Neural crest cell (in vitro differentiated cells): ENCODE measurements at regions not wholly inside any gene's neighbourhood (a gene's known extent, or its start where the extent isn't known, plus 50 kb on each side); places are given as distances from the start of the nearest gene placed in this dataset.

Source experiments
- DNase-seq: peaks from one replicate; pipeline ENCODE4 v3.0.0; 2021; ENCODE audit warnings: low read depth, mixed read lengths, low spot score
- H3K27ac Mint-ChIP-seq: one replicate; pipeline ENCODE4 v1.8.0; 2021; ENCODE audit warnings: mild to moderate bottlenecking, mixed read lengths; ENCODE audit not compliant: unreplicated experiment
- H3K27me3 Mint-ChIP-seq: 2 replicates; pipeline ENCODE4 v1.8.0; 2021; ENCODE audit warnings: low read depth, mild to moderate bottlenecking, mixed read lengths
- H3K36me3 Mint-ChIP-seq: 2 replicates; pipeline ENCODE4 v1.8.0; 2021; ENCODE audit warnings: low read depth, mild to moderate bottlenecking, mixed read lengths
- H3K4me1 Mint-ChIP-seq: 2 replicates; pipeline ENCODE4 v1.8.0; 2021; ENCODE audit warnings: mixed read lengths
- H3K4me3 Mint-ChIP-seq: one replicate; pipeline ENCODE4 v1.8.0; 2021; ENCODE audit warnings: mild to moderate bottlenecking, mixed read lengths
- H3K9me3 Mint-ChIP-seq: 2 replicates; pipeline ENCODE4 v1.8.0; 2021; ENCODE audit warnings: mixed read lengths
- CTCF ChIP-seq: fragments of 200-600 bp; sonication (generic); conservative IDR thresholded peaks from 2 replicates; pipeline ENCODE4 v1.5.0; 2021; ENCODE audit warnings: antibody characterized with exemption, mild to moderate bottlenecking

DNA sequence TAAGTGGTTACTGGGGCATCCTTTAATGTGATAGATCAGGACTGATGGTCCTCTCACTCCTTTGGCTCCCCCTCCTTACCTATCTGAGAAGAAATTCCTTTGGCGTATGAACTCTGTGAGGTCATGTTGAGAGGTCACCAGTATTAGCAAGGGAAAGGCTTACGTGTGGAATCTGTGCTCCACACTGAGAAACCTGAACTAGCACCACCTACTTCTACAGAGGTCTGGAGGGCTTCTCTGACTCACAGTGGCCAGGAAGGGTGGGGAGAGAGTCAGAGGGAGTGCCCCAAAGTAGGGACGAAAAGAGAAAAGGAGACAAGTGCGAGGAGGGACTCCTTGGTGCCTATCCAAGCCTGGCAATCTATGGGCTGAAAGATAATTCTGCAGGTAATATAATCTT is 348.6 kb downstream of the TNS1 start:
- Mint-ChIP-seq H3K36me3 (no peaks in the 10 kb centered on the region), H3K27me3 (no peaks in the 10 kb centered on the region), H3K27ac (no peak overlapping the region), H3K9me3 (no peaks in the 10 kb centered on the region), H3K4me3 (no peak overlapping the region), H3K4me1 (peaks cover 13% of the 10 kb centered on the region)
- no peak for TF ChIP-seq CTCF
- no peak for DNase-seq

DNA sequence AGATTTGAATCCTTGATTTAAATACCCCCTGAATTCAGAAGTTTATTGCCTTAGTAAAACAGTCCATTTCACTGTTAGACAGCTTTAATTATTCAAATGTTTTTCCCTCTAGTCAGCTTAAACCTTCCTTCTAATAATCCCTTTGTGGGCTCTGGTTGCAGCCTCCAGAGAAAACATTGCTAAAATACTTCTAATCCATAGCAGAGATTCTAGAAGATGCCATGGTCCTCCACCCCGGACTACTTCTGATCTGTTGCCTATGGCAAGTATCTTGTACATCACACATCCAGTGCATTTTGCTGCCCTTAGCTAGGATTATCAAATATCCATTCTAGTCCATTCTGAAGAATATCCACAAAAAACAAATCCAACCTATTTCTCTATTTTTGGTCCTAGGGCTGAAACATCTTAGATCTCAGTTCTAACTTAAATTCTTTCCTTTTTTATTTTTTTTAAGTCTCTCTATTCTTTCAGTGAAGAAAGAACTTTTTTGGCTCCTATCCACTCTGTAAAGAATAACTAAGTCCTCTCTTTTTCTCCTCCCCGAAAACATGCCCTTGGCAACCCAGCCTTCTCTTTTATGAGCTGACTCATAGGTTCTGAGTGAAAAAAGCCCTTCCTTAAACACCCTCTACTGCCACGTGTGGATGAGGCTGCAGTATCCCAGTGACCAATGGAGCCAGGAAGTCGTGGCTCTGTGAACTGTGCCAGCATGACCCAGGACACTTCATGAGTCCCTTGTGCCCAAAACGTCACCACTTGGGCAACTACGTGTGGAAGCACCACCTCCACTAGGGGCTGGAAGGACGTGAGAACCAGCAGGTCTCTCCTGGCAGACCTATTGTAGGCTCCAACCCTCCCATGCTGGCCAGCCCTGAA is 349.8 kb downstream of the TNS1 start:
- Mint-ChIP-seq H3K9me3 (no peaks in the 10 kb centered on the region), H3K4me3 (no peak overlapping the region), H3K4me1 (peaks cover 13% of the 10 kb centered on the region), H3K27ac (no peak overlapping the region), H3K27me3 (no peaks in the 10 kb centered on the region), H3K36me3 (no peaks in the 10 kb centered on the region)
- TF ChIP-seq CTCF: no peak
- no peak for DNase-seq

DNA sequence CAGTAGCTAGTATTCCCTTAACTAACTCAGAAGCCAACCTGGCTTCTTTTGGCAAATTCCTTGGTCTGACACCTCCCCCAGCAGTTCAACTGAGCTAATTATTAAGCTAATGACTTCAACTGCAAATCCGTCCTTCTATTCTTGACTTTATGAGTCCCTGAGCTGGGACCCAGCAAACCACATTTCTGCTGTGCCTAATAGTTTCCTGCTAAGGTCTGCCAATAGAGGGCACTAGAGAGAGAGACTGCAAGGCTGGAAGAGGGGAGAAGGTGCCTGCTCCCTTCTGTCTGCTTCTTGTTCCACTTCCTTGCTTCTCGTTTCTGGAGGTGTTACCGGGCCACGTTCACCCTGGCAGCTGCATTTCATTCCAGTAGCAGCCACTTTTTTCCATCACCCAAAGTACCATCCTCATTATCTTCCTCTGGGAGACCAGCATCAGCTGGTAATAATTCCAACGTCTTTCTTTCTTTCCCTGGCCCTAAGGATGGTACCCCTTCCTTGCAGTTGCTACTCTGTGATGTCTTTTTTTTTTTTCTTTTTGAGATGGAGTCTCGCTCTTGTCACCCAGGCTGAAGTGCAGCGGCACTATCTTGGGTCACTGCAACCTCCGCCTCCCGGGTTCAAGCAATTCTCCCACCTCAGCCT is 352.0 kb downstream of the TNS1 start:
- H3K4me1 Mint-ChIP-seq: peaks cover 13% of the 10 kb centered on the region
- H3K9me3 Mint-ChIP-seq: no peaks in the 10 kb centered on the region
- H3K27ac Mint-ChIP-seq: no peak overlapping the region
- no peaks in the 10 kb centered on the region for H3K27me3 Mint-ChIP-seq
- TF ChIP-seq CTCF: peak; percentile 74
- H3K36me3 Mint-ChIP-seq: no peaks in the 10 kb centered on the region
- DNase-seq: peak; percentile 44
- no peak overlapping the region for H3K4me3 Mint-ChIP-seq

GRCh38 chr2:217650229-217650628 is 352.6 kb downstream of the TNS1 start:
- Mint-ChIP-seq H3K4me3 (no peak overlapping the region), H3K4me1 (peaks cover 13% of the 10 kb centered on the region), H3K36me3 (no peaks in the 10 kb centered on the region), H3K27me3 (no peaks in the 10 kb centered on the region), H3K27ac (no peak overlapping the region), H3K9me3 (no peaks in the 10 kb centered on the region)
- no peak for TF ChIP-seq CTCF
- no peak for DNase-seq

DNA sequence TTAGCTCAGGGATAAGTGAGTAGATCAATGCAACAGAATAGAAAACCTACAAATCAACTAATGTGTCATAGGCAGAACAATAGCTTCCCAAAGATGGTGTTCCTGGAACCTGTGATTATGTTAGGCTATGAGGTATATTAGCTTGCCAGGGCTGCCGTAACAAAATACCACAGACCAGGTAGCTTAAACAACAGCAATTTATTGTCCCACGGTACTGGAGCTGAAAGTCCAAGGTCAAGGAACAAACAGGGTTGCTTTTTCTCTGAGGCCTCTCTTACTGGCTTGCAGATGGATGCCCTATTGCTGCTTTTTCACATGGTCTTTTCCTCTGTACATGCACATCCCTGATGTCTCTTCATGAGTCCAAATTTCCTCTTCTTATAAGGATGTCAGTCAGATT is 354.9 kb downstream of the TNS1 start:
- no peaks in the 10 kb centered on the region for H3K9me3 Mint-ChIP-seq
- DNase-seq: no peak
- H3K36me3 Mint-ChIP-seq: no peaks in the 10 kb centered on the region
- no peak overlapping the region for H3K4me3 Mint-ChIP-seq
- H3K27me3 Mint-ChIP-seq: no peaks in the 10 kb centered on the region
- TF ChIP-seq CTCF: no peak
- H3K4me1 Mint-ChIP-seq: peaks cover 6% of the 10 kb centered on the region
- H3K27ac Mint-ChIP-seq: peak overlapping the region; percentile 3
